WTC11 (cell line): ENCODE measurements at regions not wholly inside any gene's neighbourhood (a gene's known extent, or its start where the extent isn't known, plus 50 kb on each side); places are given as distances from the start of the nearest gene placed in this dataset.

ENCODE experiments used
- ATAC-seq: fragments of 200-7000 bp; cut with Tn5 transposase; 2 replicates; pipeline ENCODE4 v1.10.0; 2021; ENCODE audit warnings: mild to moderate bottlenecking, moderate library complexity
- CTCF ChIA-PET: fragments of 300-600 bp; sonication (Branson Sonifier 250); formaldehyde crosslinking; loops from one replicate; lab custom pipeline; 2021; ENCODE audit warnings: antibody characterized with exemption; lab: Charles Lee
- POLR2A ChIA-PET: fragments of 350-600 bp; sonication (Branson Sonifier 250); formaldehyde crosslinking; loops from one replicate; lab custom pipeline; 2021; ENCODE audit warnings: antibody characterized with exemption; lab: Charles Lee
- DNase-seq: peaks from one replicate; pipeline ENCODE4 v3.0.0; 2021; ENCODE audit warnings: low spot score
- H3K27ac Mint-ChIP-seq: 2 replicates; pipeline ENCODE4 v1.8.0; 2021; ENCODE audit warnings: mixed read lengths
- H3K27me3 Mint-ChIP-seq: 2 replicates; pipeline ENCODE4 v1.8.0; 2021; ENCODE audit warnings: low read depth, mild to moderate bottlenecking, moderate library complexity, mixed read lengths
- H3K36me3 Mint-ChIP-seq: 2 replicates; pipeline ENCODE4 v1.8.0; 2021; ENCODE audit warnings: mixed read lengths
- H3K4me1 Mint-ChIP-seq: 2 replicates; pipeline ENCODE4 v1.8.0; 2022; ENCODE audit warnings: mixed read lengths
- H3K4me3 Mint-ChIP-seq: 2 replicates; pipeline ENCODE4 v1.8.0; 2021; ENCODE audit warnings: mild to moderate bottlenecking, moderate library complexity, mixed read lengths
- H3K9me3 Mint-ChIP-seq: 2 replicates; pipeline ENCODE4 v1.8.0; 2021; ENCODE audit warnings: mixed read lengths
- ATF1 ChIP-seq: sonication (generic); formaldehyde crosslinking; IDR thresholded peaks from 2 replicates; pipeline ENCODE4 v1.8.1; 2023; ENCODE audit warnings: mild to moderate bottlenecking, moderate library complexity, missing genetic modification reagents
- ATF3 ChIP-seq: sonication (generic); formaldehyde crosslinking; conservative IDR thresholded peaks from 2 replicates; pipeline ENCODE4 v1.8.1; 2022; ENCODE audit warnings: mild to moderate bottlenecking, missing genetic modification reagents
- CTCF ChIP-seq: fragments of 200-600 bp; IDR thresholded peaks from 2 replicates; pipeline ENCODE4 v1.8.0; 2022; ENCODE audit warnings: antibody characterized with exemption
- ETV6 ChIP-seq: sonication (generic); formaldehyde crosslinking; IDR thresholded peaks from 2 replicates; pipeline ENCODE4 v1.8.1; 2022; ENCODE audit warnings: mild to moderate bottlenecking, missing genetic modification reagents
- GRHL2 ChIP-seq: fragments of 250-450 bp; sonication (Bioruptor Pico); IDR thresholded peaks from 2 replicates; pipeline ENCODE4 v1.8.0; 2022; ENCODE audit warnings: mild to moderate bottlenecking, moderate library complexity; ENCODE audit not compliant: insufficient replicate concordance, severe bottlenecking
- MAX ChIP-seq: sonication (generic); formaldehyde crosslinking; IDR thresholded peaks from 2 replicates; pipeline ENCODE4 v1.8.0; 2022; ENCODE audit warnings: mild to moderate bottlenecking, missing genetic modification reagents
- SMAD4 ChIP-seq: sonication (generic); formaldehyde crosslinking; IDR thresholded peaks from 2 replicates; pipeline ENCODE4 v1.8.0; 2022; ENCODE audit warnings: mild to moderate bottlenecking, missing genetic modification reagents
- SOX15 ChIP-seq: fragments of 250-450 bp; sonication (Bioruptor Pico); IDR thresholded peaks from 2 replicates; pipeline ENCODE4 v1.9.0; 2021; ENCODE audit warnings: mild to moderate bottlenecking
- ZNF281 ChIP-seq: sonication (generic); formaldehyde crosslinking; IDR thresholded peaks from 2 replicates; pipeline ENCODE4 v1.8.0; 2023; ENCODE audit warnings: mild to moderate bottlenecking, missing genetic modification reagents
- ZNF396 ChIP-seq: fragments of 250-450 bp; sonication (Bioruptor Pico); IDR thresholded peaks from 2 replicates; pipeline ENCODE4 v1.8.0; 2021; ENCODE audit warnings: mild to moderate bottlenecking, moderate library complexity, borderline replicate concordance
- ZNF423 ChIP-seq: fragments of 250-450 bp; sonication (Bioruptor Pico); IDR thresholded peaks from 2 replicates; pipeline ENCODE4 v2.1.2; 2022; ENCODE audit warnings: mild to moderate bottlenecking, moderate library complexity
- ZNF425 ChIP-seq: fragments of 250-450 bp; sonication (Bioruptor Pico); conservative IDR thresholded peaks from 2 replicates; pipeline ENCODE4 v1.9.0; 2021; ENCODE audit warnings: mild to moderate bottlenecking

- Mint-ChIP-seq H3K27me3 (no peaks in the 10 kb centered on the region; the same call in 1 of the 2 replicates), H3K27ac (peak overlapping the region; percentile 16; the same call in 1 of the 2 replicates), H3K36me3 (no peaks in the 10 kb centered on the region), H3K9me3 (no peaks in the 10 kb centered on the region), H3K4me1 (peaks cover 43% of the 10 kb centered on the region), H3K4me3 (no peak overlapping the region)
- ATAC-seq (no peak), DNase-seq (no peak)
- ChIA-PET POLR2A (no interaction called here), CTCF (interaction anchor here (0.6 to 2.6 kb wide), 3 partner anchors 25 to 302 kb away, joined by 4 to 11 read pairs (median 5); no protein-coding TSS in a partner anchor)
- TF ChIP-seq ZNF396 (CRISPR knock-in tag) (no peak), ATF3 (CRISPR knock-in tag) (no peak), SMAD4 (CRISPR knock-in tag) (no peak), CTCF (no peak), ZNF423 (CRISPR knock-in tag) (no peak), ZNF425 (CRISPR knock-in tag) (no peak), SOX15 (CRISPR knock-in tag) (no peak), ATF1 (CRISPR knock-in tag) (no peak), MAX (CRISPR knock-in tag) (no peak)
Measured at GRCh38 chr1:201734786-201735185, 94.2 kb upstream of the IPO9 start.

GRCh38 chr1:201736707-201737320, 92.1 kb upstream of the IPO9 start:
- H3K4me1 Mint-ChIP-seq = peaks cover 53% of the 10 kb centered on the region
- CTCF ChIA-PET = interaction anchor here (0.7 to 12.8 kb wide), 10 partner anchors 16 to 273 kb away, joined by 3 to 133 read pairs (median 4); partner anchors contain the start of gene ELF3
- DNase-seq (no peak), ATAC-seq (no peak)
- H3K27ac Mint-ChIP-seq = peak overlapping the region; percentile 95
- H3K9me3 Mint-ChIP-seq = no peaks in the 10 kb centered on the region
- H3K4me3 Mint-ChIP-seq = no peak overlapping the region
- TF ChIP-seq ZNF423 (CRISPR knock-in tag) = no peak
- TF ChIP-seq ZNF281 (CRISPR knock-in tag) = 0 out of 2 replicates have a peak, but pooled peaks have one; percentile 40
- POLR2A ChIA-PET = no interaction called here
- no peaks in the 10 kb centered on the region; the same call in none of the 2 replicates for H3K27me3 Mint-ChIP-seq
- H3K36me3 Mint-ChIP-seq = no peaks in the 10 kb centered on the region

- ATAC-seq = peak; percentile 26
- CTCF ChIA-PET = interaction anchor here (0.7 to 12.8 kb wide), 12 partner anchors 16 to 273 kb away, joined by 3 to 133 read pairs (median 4); partner anchors contain the start of gene ELF3
- POLR2A ChIA-PET = no interaction called here
Measured at GRCh38 chr1:201737352-201738060, 91.5 kb upstream of the IPO9 start.

More at GRCh38 chr1:201737352-201738060, 91.5 kb upstream of the IPO9 start:
- Mint-ChIP-seq H3K9me3 (no peaks in the 10 kb centered on the region), H3K27ac (peak overlapping the region; percentile 95)
- TF ChIP-seq ETV6 (CRISPR knock-in tag) = peak; percentile 39; the same call in 1 of the 2 replicates
- TF ChIP-seq GRHL2 (CRISPR knock-in tag) = no peak
- TF ChIP-seq, all 79 proteins: peak for 1
- Mint-ChIP-seq H3K36me3 (no peaks in the 10 kb centered on the region), H3K27me3 (no peaks in the 10 kb centered on the region; the same call in none of the 2 replicates), H3K4me1 (peaks cover 60% of the 10 kb centered on the region), H3K4me3 (peak overlapping the region; percentile 94)
- DNase-seq = no peak
